HFF-Myc (cell line): ENCODE measurements at regions not wholly inside any gene's neighbourhood (a gene's known extent, or its start where the extent isn't known, plus 50 kb on each side); places are given as distances from the start of the nearest gene placed in this dataset.

ENCODE experiments used
- DNase-seq: peaks from one replicate; pipeline ENCODE4 v3.0.0-alpha.2; 2011; ENCODE audit warnings: low read depth; ENCODE audit errors: extremely low read depth
- H3K4me3 ChIP-seq: replicated peaks from 2 replicates; pipeline ENCODE4 v1.5.1; 2011; ENCODE audit warnings: low read depth, mild to moderate bottlenecking, control low read depth, low read length
- CTCF ChIP-seq: IDR thresholded peaks from 2 replicates; pipeline ENCODE4 v1.5.1; 2012; ENCODE audit warnings: mild to moderate bottlenecking, low read depth, low read length, control low read depth; ENCODE audit errors: missing control alignments

GRCh38 chr11:8325591-8326304, 62.1 kb upstream of the LMO1 start:
- no peak for DNase-seq
- H3K4me3 ChIP-seq = no peak overlapping the region
- no peak for TF ChIP-seq CTCF

DNA sequence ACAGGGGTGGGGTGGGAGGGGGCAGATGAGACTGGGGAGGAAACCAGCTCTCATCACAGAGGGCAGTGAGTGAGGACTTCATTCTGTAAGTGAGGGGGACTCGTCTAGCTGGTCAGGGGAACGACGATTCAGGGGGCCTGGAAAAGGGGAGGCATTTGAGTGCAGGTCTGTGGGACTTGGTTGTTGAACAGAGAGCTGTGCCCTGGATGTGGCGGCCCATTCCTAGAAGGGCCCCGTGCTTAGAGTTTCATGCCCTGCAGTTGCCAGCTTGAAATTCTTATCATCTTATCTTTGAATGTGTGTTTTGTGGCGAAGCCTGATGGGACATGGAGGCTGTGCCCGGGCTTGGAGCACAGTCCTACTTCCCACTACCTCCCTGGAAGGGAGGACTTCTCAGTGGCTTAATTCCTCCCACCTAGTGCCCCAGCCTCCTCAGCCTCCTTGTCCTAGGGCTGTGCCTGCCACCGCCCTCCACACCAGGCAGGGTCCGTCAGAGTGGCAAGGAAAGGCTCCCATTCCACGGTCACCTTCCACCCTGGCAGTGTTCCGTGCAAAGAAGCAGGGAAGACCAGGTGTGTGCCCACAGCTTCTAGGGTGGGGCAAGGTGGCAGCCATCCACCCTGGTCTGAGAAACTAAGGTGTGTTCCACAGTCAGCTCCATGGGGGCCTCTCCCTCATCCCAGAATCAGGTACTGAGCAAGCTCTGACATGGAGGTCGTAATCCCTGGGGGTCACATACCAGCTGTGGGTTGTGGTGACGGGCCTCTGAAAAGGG, 59.7 kb upstream of the LMO1 start:
- no peak for DNase-seq
- H3K4me3 ChIP-seq = no peak overlapping the region
- TF ChIP-seq CTCF = no peak

- H3K4me3 ChIP-seq = no peak overlapping the region
- TF ChIP-seq CTCF = no peak
- no peak for DNase-seq
Observed at GRCh38 chr11:8321876-8322275, 58.2 kb upstream of the LMO1 start.

GRCh38 chr11:8320076-8320475, 56.4 kb upstream of the LMO1 start:
- H3K4me3 ChIP-seq = no peak overlapping the region
- no peak for DNase-seq
- TF ChIP-seq CTCF = no peak

DNA sequence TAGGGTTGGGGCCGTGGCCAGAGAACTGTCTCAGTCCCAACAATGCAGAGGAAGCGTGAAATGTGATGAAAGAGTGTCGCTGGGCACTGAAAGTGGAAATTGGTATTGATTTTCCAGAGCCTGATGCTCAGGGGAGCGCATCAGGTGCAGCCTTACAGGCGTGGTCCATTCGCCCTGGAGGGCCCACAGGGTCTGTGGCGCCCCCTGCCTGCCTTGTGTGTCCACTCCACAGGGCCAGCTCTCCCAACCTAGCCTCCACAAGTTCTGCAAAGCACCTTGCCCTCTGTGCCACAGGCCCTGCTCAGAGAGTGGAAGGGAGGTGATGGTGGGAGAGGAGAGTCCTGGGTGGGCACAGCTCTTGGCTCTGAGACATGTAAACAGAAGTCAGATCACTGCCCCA, 54.9 kb upstream of the LMO1 start:
- TF ChIP-seq CTCF = peak; percentile 44
- no peak for DNase-seq
- H3K4me3 ChIP-seq = no peak overlapping the region

- no peak overlapping the region for H3K4me3 ChIP-seq
- no peak for DNase-seq
- TF ChIP-seq CTCF = no peak
Observed at GRCh38 chr11:8317159-8317558, 53.5 kb upstream of the LMO1 start.
